ENCODE measurements at regions not wholly inside any gene's neighbourhood (a gene's known extent, or its start where the extent isn't known, plus 50 kb on each side); places are given as distances from the start of the nearest gene placed in this dataset.
"Not testable (repeated sequence)": the region's sequence is repeated elsewhere in the genome, so short reads cannot be mapped to it uniquely, and the experiment has no call there.

DNA sequence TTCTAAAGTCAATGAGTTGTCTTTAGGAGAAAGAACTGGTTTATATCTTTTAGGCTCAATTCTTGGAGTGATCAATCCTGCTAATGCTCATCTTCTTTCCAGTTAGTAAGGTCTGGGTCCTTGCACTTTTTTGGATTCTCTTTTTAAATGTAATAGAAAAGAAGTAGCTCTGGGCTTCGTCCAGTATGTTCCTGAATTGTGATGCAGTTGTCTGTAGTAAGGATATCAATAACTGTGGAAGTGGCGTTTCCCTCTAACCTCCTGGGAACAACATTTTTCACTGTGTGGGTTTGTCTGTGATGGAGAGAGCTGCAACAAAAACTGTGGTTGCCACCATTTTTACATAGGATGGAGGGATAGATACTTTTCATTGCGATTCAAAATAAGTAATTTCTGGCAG lies 367.2 kb downstream of the USP25 start:
- no peak overlapping the region for H3K4me3 Mint-ChIP-seq
- no peaks in the 10 kb centered on the region for H3K9me3 Mint-ChIP-seq (ENCODE audit: low read depth)
- no peaks in the 10 kb centered on the region for H3K4me1 Mint-ChIP-seq (ENCODE audit: low read depth)
- H3K27ac Mint-ChIP-seq, result no peak overlapping the region
- H3K27me3 Mint-ChIP-seq, result no peaks in the 10 kb centered on the region
- H3K36me3 Mint-ChIP-seq, result no peaks in the 10 kb centered on the region

DNA sequence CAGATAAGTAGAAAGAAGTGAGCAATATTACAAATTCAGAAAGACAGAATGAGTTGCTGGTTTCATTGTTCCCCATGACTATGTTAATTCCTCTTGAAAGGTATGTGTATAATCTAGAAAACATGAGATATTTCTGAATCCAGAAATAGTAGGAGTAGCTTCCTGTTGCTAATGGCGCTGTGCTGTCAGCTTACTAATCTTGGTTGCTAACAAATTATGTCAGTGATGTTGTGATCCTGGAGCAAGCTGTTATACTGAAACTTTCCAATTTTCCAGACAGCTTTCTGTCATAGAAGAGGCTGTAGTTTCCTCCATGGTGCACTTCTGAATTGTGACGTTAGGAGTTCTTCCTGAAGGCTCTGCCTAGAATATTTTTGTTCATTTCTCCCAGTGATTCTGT lies 372.3 kb downstream of the USP25 start:
- Mint-ChIP-seq H3K27ac (no peak overlapping the region), H3K9me3 (ENCODE audit: low read depth) (peaks cover 4% of the 10 kb centered on the region), H3K4me1 (ENCODE audit: low read depth) (no peaks in the 10 kb centered on the region), H3K27me3 (no peaks in the 10 kb centered on the region), H3K36me3 (no peaks in the 10 kb centered on the region), H3K4me3 (no peak overlapping the region)

- Mint-ChIP-seq H3K9me3 (ENCODE audit: low read depth) (peaks cover 4% of the 10 kb centered on the region), H3K4me1 (ENCODE audit: low read depth) (no peaks in the 10 kb centered on the region), H3K27me3 (no peaks in the 10 kb centered on the region), H3K27ac (no peak overlapping the region), H3K36me3 (no peaks in the 10 kb centered on the region), H3K4me3 (no peak overlapping the region)
These were observed 378.8 kb downstream of the USP25 start for GRCh38 chr21:16108561-16109075.

GRCh38 chr21:16113052-16113715 lies 383.4 kb downstream of the USP25 start:
- H3K4me3 Mint-ChIP-seq, result no peak overlapping the region
- peaks cover 4% of the 10 kb centered on the region for H3K9me3 Mint-ChIP-seq (ENCODE audit: low read depth)
- no peaks in the 10 kb centered on the region for H3K27me3 Mint-ChIP-seq
- no peaks in the 10 kb centered on the region for H3K36me3 Mint-ChIP-seq
- no peaks in the 10 kb centered on the region for H3K4me1 Mint-ChIP-seq (ENCODE audit: low read depth)
- no peak overlapping the region for H3K27ac Mint-ChIP-seq

DNA sequence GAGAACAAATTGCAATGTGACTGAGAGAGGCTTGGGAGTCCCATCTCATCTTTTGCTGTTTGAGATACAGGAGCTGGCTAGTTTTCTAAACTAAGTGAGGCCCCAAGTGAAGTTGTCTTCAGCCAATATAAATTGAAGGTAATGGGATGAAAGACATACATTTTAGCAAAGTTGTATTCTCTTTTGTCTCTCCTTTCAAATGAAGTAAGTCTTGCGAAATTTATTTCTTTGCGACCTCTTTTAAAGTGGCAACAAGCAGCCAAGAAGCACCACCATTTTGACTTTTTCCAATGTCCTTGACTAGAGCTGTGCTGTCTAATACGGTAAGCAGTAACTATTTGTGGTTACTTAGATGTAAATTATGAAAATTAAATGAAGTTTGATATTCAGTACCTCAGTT lies 385.7 kb downstream of the USP25 start:
- no peaks in the 10 kb centered on the region for H3K36me3 Mint-ChIP-seq
- H3K27ac Mint-ChIP-seq, result no peak overlapping the region
- H3K27me3 Mint-ChIP-seq, result no peaks in the 10 kb centered on the region
- H3K4me1 Mint-ChIP-seq (ENCODE audit: low read depth), result no peaks in the 10 kb centered on the region
- H3K9me3 Mint-ChIP-seq (ENCODE audit: low read depth), result peaks cover 4% of the 10 kb centered on the region
- H3K4me3 Mint-ChIP-seq, result no peak overlapping the region

- no peaks in the 10 kb centered on the region for H3K36me3 Mint-ChIP-seq
- H3K9me3 Mint-ChIP-seq (ENCODE audit: low read depth), result peaks cover 4% of the 10 kb centered on the region
- H3K27me3 Mint-ChIP-seq, result no peaks in the 10 kb centered on the region
- no peak overlapping the region for H3K4me3 Mint-ChIP-seq
- H3K27ac Mint-ChIP-seq, result no peak overlapping the region
- H3K4me1 Mint-ChIP-seq (ENCODE audit: low read depth), result no peaks in the 10 kb centered on the region
These were observed 386.3 kb downstream of the USP25 start for GRCh38 chr21:16116069-16116468.

- H3K36me3 Mint-ChIP-seq, result no peaks in the 10 kb centered on the region
These were observed 387.0 kb downstream of the USP25 start for GRCh38 chr21:16116798-16117197.

GRCh38 chr21:16117331-16117730 lies 387.5 kb downstream of the USP25 start:
- H3K27me3 Mint-ChIP-seq, result no peaks in the 10 kb centered on the region
- H3K4me1 Mint-ChIP-seq (ENCODE audit: low read depth), result no peaks in the 10 kb centered on the region
- H3K9me3 Mint-ChIP-seq (ENCODE audit: low read depth), result peaks cover 4% of the 10 kb centered on the region
- H3K4me3 Mint-ChIP-seq, result no peak overlapping the region
- no peak overlapping the region for H3K27ac Mint-ChIP-seq
- no peaks in the 10 kb centered on the region for H3K36me3 Mint-ChIP-seq

More at GRCh38 chr21:16116798-16117197, 387.0 kb downstream of the USP25 start:
- H3K27ac Mint-ChIP-seq, result no peak overlapping the region
- peaks cover 4% of the 10 kb centered on the region for H3K9me3 Mint-ChIP-seq (ENCODE audit: low read depth)
- no peaks in the 10 kb centered on the region for H3K27me3 Mint-ChIP-seq
- H3K4me1 Mint-ChIP-seq (ENCODE audit: low read depth), result no peaks in the 10 kb centered on the region
- H3K4me3 Mint-ChIP-seq, result no peak overlapping the region

DNA sequence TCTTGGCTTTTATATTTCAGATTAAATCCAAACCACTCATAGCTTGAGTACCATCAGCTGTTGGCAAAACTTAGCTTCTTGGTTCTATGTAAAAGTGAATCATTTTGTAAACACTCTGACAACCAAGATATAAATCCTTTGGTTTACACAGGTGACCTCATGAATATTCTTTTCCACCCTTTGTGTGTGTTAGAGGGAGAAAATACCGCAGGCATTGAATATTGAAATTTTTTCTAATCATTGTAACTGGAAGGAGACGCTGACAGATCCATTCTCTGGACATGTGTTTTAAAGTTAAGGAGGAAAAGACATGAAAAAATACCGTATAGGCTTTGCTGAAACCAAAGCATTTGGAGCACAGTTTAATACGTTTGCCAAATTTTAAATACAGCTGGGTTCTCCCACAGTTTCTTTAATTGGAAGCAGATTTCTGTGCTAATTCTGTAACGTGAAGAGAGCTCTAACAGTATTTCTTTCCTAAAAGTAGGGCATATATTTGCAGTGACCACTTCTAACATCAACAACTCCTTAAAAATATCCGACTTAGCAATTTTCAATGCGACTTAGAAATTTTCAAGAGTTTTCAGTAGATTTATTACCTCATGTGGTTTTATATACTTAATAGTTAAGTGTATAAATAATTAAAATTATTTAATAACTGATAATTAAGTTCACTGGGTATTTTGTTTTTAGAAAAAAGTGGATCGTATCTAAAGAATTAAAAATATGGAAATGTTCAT lies 388.2 kb downstream of the USP25 start:
- Mint-ChIP-seq H3K4me3 (no peak overlapping the region), H3K9me3 (ENCODE audit: low read depth) (peaks cover 4% of the 10 kb centered on the region), H3K27ac (no peak overlapping the region), H3K36me3 (no peaks in the 10 kb centered on the region), H3K27me3 (no peaks in the 10 kb centered on the region), H3K4me1 (ENCODE audit: low read depth) (no peaks in the 10 kb centered on the region)

- Mint-ChIP-seq H3K4me1 (ENCODE audit: low read depth) (no peaks in the 10 kb centered on the region), H3K9me3 (ENCODE audit: low read depth) (peaks cover 3% of the 10 kb centered on the region), H3K36me3 (no peaks in the 10 kb centered on the region), H3K4me3 (no peak overlapping the region), H3K27ac (no peak overlapping the region), H3K27me3 (no peaks in the 10 kb centered on the region)
These were observed 394.8 kb downstream of the USP25 start for GRCh38 chr21:16124378-16125138.

- Mint-ChIP-seq H3K4me1 (ENCODE audit: low read depth) (no peaks in the 10 kb centered on the region), H3K36me3 (no peaks in the 10 kb centered on the region), H3K27ac (no peak overlapping the region), H3K9me3 (ENCODE audit: low read depth) (peaks cover 10% of the 10 kb centered on the region), H3K4me3 (no peak overlapping the region), H3K27me3 (no peaks in the 10 kb centered on the region)
These were observed 395.5 kb downstream of the USP25 start for GRCh38 chr21:16125274-16125673.

- peaks cover 15% of the 10 kb centered on the region for H3K9me3 Mint-ChIP-seq (ENCODE audit: low read depth)
- not testable (repeated sequence) for H3K4me3 Mint-ChIP-seq; H3K4me1 Mint-ChIP-seq (ENCODE audit: low read depth); H3K36me3 Mint-ChIP-seq; H3K27ac Mint-ChIP-seq; H3K27me3 Mint-ChIP-seq
These were observed 402.7 kb downstream of the USP25 start for GRCh38 chr21:16132453-16132852.

DNA sequence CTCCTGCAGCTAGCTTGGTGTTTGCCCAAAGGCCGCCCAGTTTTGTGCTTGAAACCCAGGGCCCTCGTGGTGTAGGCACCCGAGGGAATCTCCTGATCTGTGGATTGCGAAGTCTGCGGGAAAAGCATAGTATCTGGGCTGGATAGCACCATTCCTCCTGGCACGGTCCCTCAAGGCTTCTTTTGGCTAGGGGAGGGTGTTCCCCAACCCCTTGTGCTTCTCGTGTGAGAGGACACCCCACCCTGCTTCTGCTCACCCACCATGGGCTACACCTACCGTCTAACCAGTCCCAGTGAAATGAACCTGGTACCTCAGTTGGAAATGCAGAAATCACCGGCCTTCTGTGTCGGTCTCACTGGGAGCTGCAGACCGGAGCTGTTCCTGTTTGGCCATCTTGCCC lies 403.5 kb downstream of the USP25 start:
- Mint-ChIP-seq H3K27me3 (peaks cover 2% of the 10 kb centered on the region), H3K4me3 (no peak overlapping the region), H3K27ac (no peak overlapping the region), H3K36me3 (no peaks in the 10 kb centered on the region), H3K9me3 (ENCODE audit: low read depth) (peaks cover 15% of the 10 kb centered on the region), H3K4me1 (ENCODE audit: low read depth) (no peaks in the 10 kb centered on the region)

DNA sequence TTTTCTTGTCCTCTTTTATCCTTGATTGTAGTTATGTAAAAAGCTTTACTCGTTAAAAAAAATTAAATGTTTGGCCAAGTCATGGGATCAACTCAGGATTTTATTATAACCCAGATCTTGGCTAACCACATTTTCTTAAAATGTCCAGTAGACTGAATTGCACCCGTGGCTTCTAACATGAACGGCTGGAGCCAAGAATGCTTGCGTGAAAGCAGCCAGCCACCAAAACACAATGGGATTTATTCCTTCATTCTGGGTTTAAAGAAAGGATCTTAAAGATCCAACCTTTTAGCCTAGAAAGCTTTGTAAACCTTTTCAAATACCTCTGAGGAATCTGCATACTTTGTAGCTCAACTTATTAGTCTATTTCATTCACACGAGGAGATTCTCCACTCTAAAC lies 404.4 kb downstream of the USP25 start:
- H3K4me1 Mint-ChIP-seq (ENCODE audit: low read depth), result no peaks in the 10 kb centered on the region
- H3K27ac Mint-ChIP-seq, result no peak overlapping the region
- H3K4me3 Mint-ChIP-seq, result no peak overlapping the region
- H3K27me3 Mint-ChIP-seq, result peaks cover 2% of the 10 kb centered on the region
- H3K9me3 Mint-ChIP-seq (ENCODE audit: low read depth), result peaks cover 15% of the 10 kb centered on the region
- no peaks in the 10 kb centered on the region for H3K36me3 Mint-ChIP-seq

- Mint-ChIP-seq H3K36me3 (no peaks in the 10 kb centered on the region), H3K4me1 (ENCODE audit: low read depth) (no peaks in the 10 kb centered on the region), H3K9me3 (ENCODE audit: low read depth) (peaks cover 2% of the 10 kb centered on the region), H3K27ac (no peak overlapping the region), H3K27me3 (peaks cover 2% of the 10 kb centered on the region), H3K4me3 (no peak overlapping the region)
These were observed 407.3 kb downstream of the USP25 start for GRCh38 chr21:16137106-16137505.

Data from activated naive CD8-positive, alpha-beta T cell (primary cell).